ENCODE measurements at regions not wholly inside any gene's neighbourhood (a gene's known extent, or its start where the extent isn't known, plus 50 kb on each side); places are given as distances from the start of the nearest gene placed in this dataset.

- TF ChIP-seq JUND (IDR thresholded peaks at IDR 0.05; ENCODE audit: low read depth, low read length), result no peak
- TF ChIP-seq CTCF (IDR thresholded peaks at IDR 0.05 in 2 of 3, conservative IDR thresholded peaks at IDR 0.05 in 1 of 3; ENCODE audit: control insufficient read depth in 2 of 3, extremely low read depth in 1 of 3, insufficient read depth in 1 of 3, low read depth in 3 of 3, low read length in 3 of 3), result no peak
- TF ChIP-seq FOS (IDR thresholded peaks at IDR 0.05; ENCODE audit: borderline replicate concordance, extremely low read depth, insufficient read length), result no peak
- no peak for TF ChIP-seq ATF2 (IDR thresholded peaks at IDR 0.05; ENCODE audit: low read length)
- no peak for TF ChIP-seq CREB1 (IDR thresholded peaks at IDR 0.05; ENCODE audit: low read depth)
- TF ChIP-seq EP300 (IDR thresholded peaks at IDR 0.05; ENCODE audit: borderline replicate concordance in 1 of 2, control insufficient read depth in 1 of 2, low read depth in 2 of 2, low read length in 2 of 2), result no peak
- no peak for TF ChIP-seq ZNF24 (IDR thresholded peaks at IDR 0.05)
- no peak for TF ChIP-seq HDAC2 (IDR thresholded peaks at IDR 0.05)
- TF ChIP-seq MAX (IDR thresholded peaks at IDR 0.05; ENCODE audit: low read depth, low read length), result no peak
- no peak for TF ChIP-seq ASH2L (IDR thresholded peaks at IDR 0.05; ENCODE audit: borderline replicate concordance, low read depth)
- TF ChIP-seq EGR1 (IDR thresholded peaks at IDR 0.05; ENCODE audit: borderline replicate concordance in 1 of 2, low read depth in 2 of 2, low read length in 2 of 2), result no peak
- no peak for TF ChIP-seq RBBP5 (conservative IDR thresholded peaks at IDR 0.05)
These were observed 155.0 kb upstream of the ERCC6L2 start for GRCh38 chr9:95720496-95720895.
